Stimulated activated memory B cell treated with anti-CD40 and anti-IgM and Interleukin-4, amounts not matched to agents 10 μg/mL and 1 μg/mL and 100 μg/mL, for 72 hours (primary cell): ENCODE measurements at regions not wholly inside any gene's neighbourhood (a gene's known extent, or its start where the extent isn't known, plus 50 kb on each side); places are given as distances from the start of the nearest gene placed in this dataset.

Experiments
- ATAC-seq: fragments of 150-1000 bp; cut with Tn5 transposase; 2 replicates; pipeline ENCODE4 v1.10.0; 2021
- H3K27ac Mint-ChIP-seq: one replicate; pipeline ENCODE4 v1.8.0; 2022; ENCODE audit warnings: mild to moderate bottlenecking, mixed read lengths
- H3K27me3 Mint-ChIP-seq: one replicate; pipeline ENCODE4 v1.8.0; 2022; ENCODE audit warnings: mixed read lengths
- H3K36me3 Mint-ChIP-seq: one replicate; pipeline ENCODE4 v1.8.0; 2022; ENCODE audit warnings: mixed read lengths
- H3K4me1 Mint-ChIP-seq: one replicate; pipeline ENCODE4 v1.8.0; 2022; ENCODE audit warnings: mixed read lengths
- H3K4me3 Mint-ChIP-seq: one replicate; pipeline ENCODE4 v1.8.0; 2022; ENCODE audit warnings: mild to moderate bottlenecking, moderate library complexity, mixed read lengths
- H3K9me3 Mint-ChIP-seq: one replicate; pipeline ENCODE4 v1.8.0; 2022; ENCODE audit warnings: mixed read lengths

- no peaks in the 10 kb centered on the region for H3K4me1 Mint-ChIP-seq
- no peak overlapping the region for H3K27ac Mint-ChIP-seq
- H3K27me3 Mint-ChIP-seq = no peaks in the 10 kb centered on the region
- ATAC-seq = no peak
- H3K4me3 Mint-ChIP-seq = no peak overlapping the region
- no peaks in the 10 kb centered on the region for H3K9me3 Mint-ChIP-seq
- no peaks in the 10 kb centered on the region for H3K36me3 Mint-ChIP-seq
Observed at GRCh38 chr2:67267241-67267640, 129.9 kb upstream of the ETAA1 start.

GRCh38 chr2:67268797-67269196 is 128.3 kb upstream of the ETAA1 start:
- no peaks in the 10 kb centered on the region for H3K36me3 Mint-ChIP-seq
- ATAC-seq = no peak
- no peaks in the 10 kb centered on the region for H3K9me3 Mint-ChIP-seq
- no peaks in the 10 kb centered on the region for H3K4me1 Mint-ChIP-seq
- no peak overlapping the region for H3K27ac Mint-ChIP-seq
- H3K27me3 Mint-ChIP-seq = no peaks in the 10 kb centered on the region
- H3K4me3 Mint-ChIP-seq = no peak overlapping the region

GRCh38 chr2:67272195-67272594 is 124.9 kb upstream of the ETAA1 start:
- H3K36me3 Mint-ChIP-seq = no peaks in the 10 kb centered on the region
- no peaks in the 10 kb centered on the region for H3K27me3 Mint-ChIP-seq
- no peaks in the 10 kb centered on the region for H3K9me3 Mint-ChIP-seq
- no peak overlapping the region for H3K27ac Mint-ChIP-seq
- no peak overlapping the region for H3K4me3 Mint-ChIP-seq
- no peak for ATAC-seq
- no peaks in the 10 kb centered on the region for H3K4me1 Mint-ChIP-seq

- Mint-ChIP-seq H3K9me3 (no peaks in the 10 kb centered on the region), H3K4me3 (no peak overlapping the region), H3K4me1 (no peaks in the 10 kb centered on the region), H3K27me3 (no peaks in the 10 kb centered on the region), H3K27ac (no peak overlapping the region), H3K36me3 (no peaks in the 10 kb centered on the region)
- ATAC-seq = peak; percentile 31
Observed at GRCh38 chr2:67277450-67277849, 119.7 kb upstream of the ETAA1 start.

GRCh38 chr2:67281101-67281500 is 116.0 kb upstream of the ETAA1 start:
- Mint-ChIP-seq H3K27me3 (no peaks in the 10 kb centered on the region), H3K4me1 (no peaks in the 10 kb centered on the region), H3K9me3 (no peaks in the 10 kb centered on the region), H3K36me3 (no peaks in the 10 kb centered on the region), H3K4me3 (no peak overlapping the region), H3K27ac (no peak overlapping the region)
- no peak for ATAC-seq

GRCh38 chr2:67283641-67284040 is 113.5 kb upstream of the ETAA1 start:
- H3K27me3 Mint-ChIP-seq = no peaks in the 10 kb centered on the region
- H3K9me3 Mint-ChIP-seq = no peaks in the 10 kb centered on the region
- H3K36me3 Mint-ChIP-seq = no peaks in the 10 kb centered on the region
- H3K4me3 Mint-ChIP-seq = no peak overlapping the region
- no peaks in the 10 kb centered on the region for H3K4me1 Mint-ChIP-seq
- no peak for ATAC-seq
- no peak overlapping the region for H3K27ac Mint-ChIP-seq

GRCh38 chr2:67286981-67287759 is 110.0 kb upstream of the ETAA1 start:
- Mint-ChIP-seq H3K9me3 (no peaks in the 10 kb centered on the region), H3K36me3 (no peaks in the 10 kb centered on the region), H3K27ac (no peak overlapping the region), H3K27me3 (no peaks in the 10 kb centered on the region), H3K4me3 (no peak overlapping the region), H3K4me1 (no peaks in the 10 kb centered on the region)
- ATAC-seq = no peak

- H3K4me3 Mint-ChIP-seq = no peak overlapping the region
- H3K9me3 Mint-ChIP-seq = no peaks in the 10 kb centered on the region
- no peak for ATAC-seq
- no peaks in the 10 kb centered on the region for H3K4me1 Mint-ChIP-seq
- H3K27me3 Mint-ChIP-seq = no peaks in the 10 kb centered on the region
- H3K36me3 Mint-ChIP-seq = no peaks in the 10 kb centered on the region
- H3K27ac Mint-ChIP-seq = no peak overlapping the region
Observed at GRCh38 chr2:67289271-67289670, 107.9 kb upstream of the ETAA1 start.

- no peaks in the 10 kb centered on the region for H3K36me3 Mint-ChIP-seq
- no peaks in the 10 kb centered on the region for H3K9me3 Mint-ChIP-seq
- ATAC-seq = no peak
- no peaks in the 10 kb centered on the region for H3K27me3 Mint-ChIP-seq
- no peak overlapping the region for H3K4me3 Mint-ChIP-seq
- H3K4me1 Mint-ChIP-seq = no peaks in the 10 kb centered on the region
- no peak overlapping the region for H3K27ac Mint-ChIP-seq
Observed at GRCh38 chr2:67289921-67290371, 107.2 kb upstream of the ETAA1 start.

GRCh38 chr2:67290451-67291290 is 106.5 kb upstream of the ETAA1 start:
- ATAC-seq = no peak
- Mint-ChIP-seq H3K4me3 (no peak overlapping the region), H3K27me3 (no peaks in the 10 kb centered on the region), H3K27ac (no peak overlapping the region), H3K9me3 (no peaks in the 10 kb centered on the region), H3K36me3 (no peaks in the 10 kb centered on the region), H3K4me1 (no peaks in the 10 kb centered on the region)

GRCh38 chr2:67294218-67294617 is 102.9 kb upstream of the ETAA1 start:
- no peak overlapping the region for H3K4me3 Mint-ChIP-seq
- no peaks in the 10 kb centered on the region for H3K36me3 Mint-ChIP-seq
- no peaks in the 10 kb centered on the region for H3K4me1 Mint-ChIP-seq
- no peaks in the 10 kb centered on the region for H3K27me3 Mint-ChIP-seq
- H3K9me3 Mint-ChIP-seq = no peaks in the 10 kb centered on the region
- no peak overlapping the region for H3K27ac Mint-ChIP-seq
- ATAC-seq = no peak

GRCh38 chr2:67295406-67295805 is 101.7 kb upstream of the ETAA1 start:
- no peaks in the 10 kb centered on the region for H3K9me3 Mint-ChIP-seq
- H3K4me3 Mint-ChIP-seq = no peak overlapping the region
- H3K4me1 Mint-ChIP-seq = no peaks in the 10 kb centered on the region
- H3K36me3 Mint-ChIP-seq = no peaks in the 10 kb centered on the region
- H3K27ac Mint-ChIP-seq = no peak overlapping the region
- ATAC-seq = no peak
- H3K27me3 Mint-ChIP-seq = no peaks in the 10 kb centered on the region

GRCh38 chr2:67295851-67296250 is 101.3 kb upstream of the ETAA1 start:
- Mint-ChIP-seq H3K4me3 (no peak overlapping the region), H3K27ac (no peak overlapping the region), H3K27me3 (no peaks in the 10 kb centered on the region), H3K4me1 (no peaks in the 10 kb centered on the region), H3K9me3 (no peaks in the 10 kb centered on the region), H3K36me3 (no peaks in the 10 kb centered on the region)
- no peak for ATAC-seq

- Mint-ChIP-seq H3K27me3 (no peaks in the 10 kb centered on the region), H3K27ac (no peak overlapping the region), H3K9me3 (no peaks in the 10 kb centered on the region), H3K4me1 (no peaks in the 10 kb centered on the region), H3K36me3 (no peaks in the 10 kb centered on the region), H3K4me3 (no peak overlapping the region)
- no peak for ATAC-seq
Observed at GRCh38 chr2:67304300-67304890, 92.7 kb upstream of the ETAA1 start.

- Mint-ChIP-seq H3K9me3 (no peaks in the 10 kb centered on the region), H3K27me3 (no peaks in the 10 kb centered on the region), H3K4me1 (no peaks in the 10 kb centered on the region), H3K36me3 (no peaks in the 10 kb centered on the region), H3K27ac (no peak overlapping the region), H3K4me3 (no peak overlapping the region)
- ATAC-seq = no peak
Observed at GRCh38 chr2:67309281-67309680, 87.9 kb upstream of the ETAA1 start.
